Fibroblast of lung (primary cell): ENCODE measurements at regions not wholly inside any gene's neighbourhood (a gene's known extent, or its start where the extent isn't known, plus 50 kb on each side); places are given as distances from the start of the nearest gene placed in this dataset.
A peak's percentile ranks its signal among the peaks of the same experiment; 100 is the strongest.

ENCODE experiments used
- DNase-seq, 2 donors: peaks; one replicate each; pipeline versions ENCODE4 v3.0.0 to v3.0.0-alpha.2; 2010; ENCODE audit warnings: low read depth in 2 of 2
- H2AFZ ChIP-seq: 2 replicates; pipeline ENCODE4 v1.5.1; 2012; ENCODE audit warnings: low read length, control low read depth, inconsistent platforms
- H3K27ac ChIP-seq: 2 replicates; pipeline ENCODE4 v1.5.1; 2011; ENCODE audit warnings: low read length, control low read depth; ENCODE audit not compliant: insufficient read depth
- H3K27me3 ChIP-seq: 2 replicates; pipeline ENCODE4 v1.5.1; 2011; ENCODE audit warnings: mild to moderate bottlenecking, low read length; ENCODE audit not compliant: control insufficient read depth, insufficient read depth
- H3K36me3 ChIP-seq: 2 replicates; pipeline ENCODE4 v1.5.1; 2011; ENCODE audit warnings: low read length; ENCODE audit not compliant: control insufficient read depth, insufficient read depth
- H3K4me1 ChIP-seq: 2 replicates; pipeline ENCODE4 v1.5.1; 2011; ENCODE audit warnings: low read length; ENCODE audit not compliant: control insufficient read depth, insufficient read depth; ENCODE audit errors: extremely low read depth
- H3K4me2 ChIP-seq: 2 replicates; pipeline ENCODE4 v1.5.1; 2011; ENCODE audit warnings: low read length, control low read depth; ENCODE audit not compliant: insufficient read depth; ENCODE audit errors: extremely low read depth
- H3K4me3 ChIP-seq, 4 experiments: fragments of 200-600 bp in 1 of 4; sonication (generic) in 1 of 4; replicated peaks in 1 of 4; 2 replicates each; pipeline ENCODE4 v1.5.1; 2011 to 2016; ENCODE audit warnings: low read length in 4 of 4, low read depth in 3 of 4, mild to moderate bottlenecking in 3 of 4, control low read depth in 2 of 4, inconsistent platforms in 1 of 4, mixed read lengths in 1 of 4; ENCODE audit not compliant: insufficient read depth in 1 of 4; ENCODE audit errors: control extremely low read depth in 1 of 4
- H3K79me2 ChIP-seq: 2 replicates; pipeline ENCODE4 v1.5.1; 2012; ENCODE audit warnings: mild to moderate bottlenecking, low read length, inconsistent platforms; ENCODE audit not compliant: control insufficient read depth, insufficient read depth
- H3K9ac ChIP-seq: 2 replicates; pipeline ENCODE4 v1.5.1; 2011; ENCODE audit warnings: mild to moderate bottlenecking, low read length, control low read depth; ENCODE audit not compliant: insufficient read depth
- H3K9me3 ChIP-seq: 2 replicates; pipeline ENCODE4 v1.5.1; 2012; ENCODE audit warnings: low read depth, low read length; ENCODE audit not compliant: control insufficient read depth, insufficient read depth
- H4K20me1 ChIP-seq: 2 replicates; pipeline ENCODE4 v1.5.1; 2011; ENCODE audit warnings: low read length; ENCODE audit not compliant: control insufficient read depth, insufficient read depth; ENCODE audit errors: extremely low read depth
- EZH2 ChIP-seq: IDR thresholded peaks from 2 replicates; pipeline ENCODE4 v1.5.1; 2012; ENCODE audit warnings: low read length, control low read depth, mild to moderate bottlenecking; ENCODE audit errors: missing control alignments
- TF ChIP-seq, protein P1 (sequence below), 2 donors: IDR thresholded peaks in 1 of 2; conservative IDR thresholded peaks in 1 of 2; 1 replicate in 1 of 2; 2 replicates in 1 of 2; pipeline ENCODE4 v1.5.1; 2011 to 2012; ENCODE audit warnings: low read length in 2 of 2, control low read depth in 1 of 2, inconsistent platforms in 1 of 2, low read depth in 1 of 2, mild to moderate bottlenecking in 1 of 2

- DNase-seq = no peak
- TF ChIP-seq EZH2 = no peak
- TF ChIP-seq, protein P1, sequence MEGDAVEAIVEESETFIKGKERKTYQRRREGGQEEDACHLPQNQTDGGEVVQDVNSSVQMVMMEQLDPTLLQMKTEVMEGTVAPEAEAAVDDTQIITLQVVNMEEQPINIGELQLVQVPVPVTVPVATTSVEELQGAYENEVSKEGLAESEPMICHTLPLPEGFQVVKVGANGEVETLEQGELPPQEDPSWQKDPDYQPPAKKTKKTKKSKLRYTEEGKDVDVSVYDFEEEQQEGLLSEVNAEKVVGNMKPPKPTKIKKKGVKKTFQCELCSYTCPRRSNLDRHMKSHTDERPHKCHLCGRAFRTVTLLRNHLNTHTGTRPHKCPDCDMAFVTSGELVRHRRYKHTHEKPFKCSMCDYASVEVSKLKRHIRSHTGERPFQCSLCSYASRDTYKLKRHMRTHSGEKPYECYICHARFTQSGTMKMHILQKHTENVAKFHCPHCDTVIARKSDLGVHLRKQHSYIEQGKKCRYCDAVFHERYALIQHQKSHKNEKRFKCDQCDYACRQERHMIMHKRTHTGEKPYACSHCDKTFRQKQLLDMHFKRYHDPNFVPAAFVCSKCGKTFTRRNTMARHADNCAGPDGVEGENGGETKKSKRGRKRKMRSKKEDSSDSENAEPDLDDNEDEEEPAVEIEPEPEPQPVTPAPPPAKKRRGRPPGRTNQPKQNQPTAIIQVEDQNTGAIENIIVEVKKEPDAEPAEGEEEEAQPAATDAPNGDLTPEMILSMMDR (conservative IDR thresholded peaks at IDR 0.05 in 1 of 2, IDR thresholded peaks at IDR 0.05 in 1 of 2; ENCODE audit: low read depth in 1 of 2, low read length in 2 of 2) = no peak
- Histone ChIP-seq H3K4me1 (no peaks in the 10 kb centered on the region), H3K79me2 (no peaks in the 10 kb centered on the region), H3K4me2 (no peak overlapping the region), H3K4me3 (no peak overlapping the region), H3K27me3 (no peaks in the 10 kb centered on the region), H2AFZ (no peak overlapping the region), H3K9ac (no peak overlapping the region), H3K36me3 (peaks cover 4% of the 10 kb centered on the region), H4K20me1 (no peaks in the 10 kb centered on the region), H3K9me3 (peaks cover 2% of the 10 kb centered on the region), H3K27ac (no peak overlapping the region)
Measured at GRCh38 chr15:25090073-25090733, 135.4 kb downstream of the SNRPN start.

DNA sequence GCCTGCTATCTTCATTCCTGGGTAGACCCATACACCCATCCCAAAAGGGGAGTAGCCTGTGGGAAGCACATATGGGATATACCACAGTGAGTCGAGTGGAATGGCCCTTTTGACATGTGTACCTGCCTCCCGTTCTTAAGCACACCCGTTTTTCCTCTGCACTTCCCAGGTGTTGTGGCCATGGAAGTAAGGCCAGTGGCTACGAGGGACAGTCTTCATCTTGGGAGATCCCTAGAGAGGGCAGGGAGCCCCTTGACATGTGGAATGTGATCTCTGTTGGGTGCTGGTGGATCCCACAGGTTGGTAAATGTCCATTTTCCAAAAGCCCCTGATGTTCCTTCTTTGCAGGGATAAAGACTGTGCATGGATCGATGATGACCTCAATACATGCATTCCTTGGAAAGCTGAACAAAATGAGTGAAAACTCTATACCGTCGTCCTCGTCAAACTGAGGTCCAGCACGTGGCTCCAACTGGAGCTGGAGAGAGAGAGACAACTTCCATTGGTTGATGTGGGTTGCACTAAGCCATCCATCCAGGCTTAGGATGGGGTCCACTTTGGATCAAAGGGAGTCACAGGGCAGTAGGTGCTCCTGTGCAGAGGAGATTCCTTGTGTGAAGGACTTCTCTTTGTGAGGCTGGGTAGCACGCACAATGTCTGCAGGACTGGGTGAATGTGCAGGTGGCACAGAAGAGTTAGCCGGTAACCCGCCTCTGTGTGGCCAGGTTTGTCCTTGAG lies 136.8 kb downstream of the SNRPN start:
- Histone ChIP-seq H3K9me3 (no peaks in the 10 kb centered on the region), H3K4me2 (no peak overlapping the region), H3K9ac (no peak overlapping the region), H3K36me3 (peaks cover 4% of the 10 kb centered on the region), H3K4me1 (no peaks in the 10 kb centered on the region), H2AFZ (no peak overlapping the region), H3K27me3 (no peaks in the 10 kb centered on the region), H3K27ac (no peak overlapping the region), H4K20me1 (no peaks in the 10 kb centered on the region), H3K4me3 (no peak overlapping the region), H3K79me2 (no peaks in the 10 kb centered on the region)
- DNase-seq = no peak
- TF ChIP-seq, protein P1 (conservative IDR thresholded peaks at IDR 0.05 in 1 of 2, IDR thresholded peaks at IDR 0.05 in 1 of 2; ENCODE audit: low read depth in 1 of 2, low read length in 2 of 2) = no peak
- TF ChIP-seq EZH2 = no peak

- Histone ChIP-seq H3K27ac (no peak overlapping the region), H3K9ac (no peak overlapping the region), H3K9me3 (no peaks in the 10 kb centered on the region), H3K36me3 (peaks cover 4% of the 10 kb centered on the region), H4K20me1 (no peaks in the 10 kb centered on the region), H3K27me3 (no peaks in the 10 kb centered on the region), H3K4me3 (no peak overlapping the region), H3K4me1 (no peaks in the 10 kb centered on the region), H3K79me2 (no peaks in the 10 kb centered on the region), H3K4me2 (no peak overlapping the region), H2AFZ (no peak overlapping the region)
- TF ChIP-seq EZH2 = no peak
- TF ChIP-seq, protein P1 (conservative IDR thresholded peaks at IDR 0.05 in 1 of 2, IDR thresholded peaks at IDR 0.05 in 1 of 2; ENCODE audit: low read depth in 1 of 2, low read length in 2 of 2) = no peak
- peak in 1 of 2 donors; percentile 70 for DNase-seq
Measured at GRCh38 chr15:25092661-25093060, 137.9 kb downstream of the SNRPN start.
